HepG2 (cell line): ENCODE measurements at regions not wholly inside any gene's neighbourhood (a gene's known extent, or its start where the extent isn't known, plus 50 kb on each side); places are given as distances from the start of the nearest gene placed in this dataset.

Experiments used
- ATAC-seq: fragments of 200-7000 bp; cut with Tn5 transposase; 3 replicates; pipeline ENCODE4 v1.9.1; 2020; ENCODE audit warnings: mild to moderate bottlenecking, moderate library complexity
- BruUV-seq: library from RNA; stranded (reverse); fragments of 400-500 nt; replicated peaks from 2 replicates; lab custom pipeline; 2021; lab: Mats Ljungman, UMichigan
- CTCF ChIA-PET: fragments of 300-600 bp; formaldehyde crosslinking; extraction: SDS; loops from one replicate; lab custom pipeline; 2021; ENCODE audit warnings: low total read pairs, inconsistent platforms, low intra/inter-chr PET ratio; lab: Yijun Ruan, JAX
- POLR2A ChIA-PET: fragments of 350-600 bp; sonication (Branson Sonifier 250); formaldehyde crosslinking; loops from one replicate; lab custom pipeline; 2020; ENCODE audit warnings: antibody characterized with exemption, inconsistent platforms; lab: Yijun Ruan, JAX
- DNase-seq: peaks from one replicate; pipeline ENCODE4 v3.0.0-alpha.2; 2015; ENCODE audit warnings: low spot score
- FAIRE-seq: peaks from 3 replicates; lab custom pipeline; 2011; peaks lifted over from hg19 to GRCh38; lab: Jason Lieb, UNC
- H2AFZ ChIP-seq: one replicate; pipeline ENCODE4 v1.6.1; 2011; ENCODE audit warnings: low read length, inconsistent platforms
- H3K27ac ChIP-seq: fragments of 300-600 bp; 3 replicates; pipeline ENCODE4 v1.8.0; 2011; ENCODE audit warnings: mixed run types, mild to moderate bottlenecking, mixed read lengths, low read length, inconsistent platforms; ENCODE audit not compliant: insufficient read depth; ENCODE audit errors: extremely low read length
- H3K27me3 ChIP-seq, 2 experiments: fragments of 200-600 bp in 1 of 2; 2 replicates in 1 of 2; 3 replicates in 1 of 2; pipeline versions ENCODE4 v1.6.0 to v1.8.0; 2011; ENCODE audit warnings: low read length in 2 of 2, mild to moderate bottlenecking in 2 of 2, moderate library complexity in 2 of 2, inconsistent platforms in 1 of 2; ENCODE audit not compliant: insufficient read depth in 2 of 2, control insufficient read depth in 1 of 2
- H3K36me3 ChIP-seq, 2 experiments: fragments of 200-600 bp in 1 of 2; replicated peaks in 1 of 2; 2 replicates in 1 of 2; 3 replicates in 1 of 2; pipeline versions ENCODE4 v1.5.1 to v1.8.0; 2011; ENCODE audit warnings: low read length in 2 of 2, inconsistent platforms in 1 of 2; ENCODE audit not compliant: insufficient read depth in 2 of 2, control insufficient read depth in 1 of 2
- H3K4me1 ChIP-seq: 2 replicates; pipeline ENCODE4 v1.5.1; 2012; ENCODE audit warnings: low read length, inconsistent platforms; ENCODE audit not compliant: insufficient read depth
- H3K4me2 ChIP-seq: 2 replicates; pipeline ENCODE4 v1.6.0; 2011; ENCODE audit warnings: low read depth, low read length, inconsistent platforms
- H3K4me3 ChIP-seq, 3 experiments: fragments of 200-600 bp in 1 of 3; sonication (generic), shearing (Covaris generic) in 1 of 3; replicated peaks in 1 of 3; 2 replicates each; pipeline ENCODE4 v1.5.1; 2011 to 2016; ENCODE audit warnings: low read length in 3 of 3, inconsistent platforms in 2 of 3, low read depth in 2 of 3, mild to moderate bottlenecking in 2 of 3, control low read depth in 1 of 3, mixed read lengths in 1 of 3; ENCODE audit not compliant: insufficient read depth in 1 of 3
- H3K79me2 ChIP-seq: one replicate; pipeline ENCODE4 v1.6.1; 2011; ENCODE audit warnings: low read length, inconsistent platforms; ENCODE audit not compliant: insufficient read depth
- H3K9ac ChIP-seq: 2 replicates; pipeline ENCODE4 v1.6.0; 2011; ENCODE audit warnings: mild to moderate bottlenecking, low read depth, low read length, inconsistent platforms; ENCODE audit not compliant: insufficient read depth
- H3K9me3 ChIP-seq: 2 replicates; pipeline ENCODE4 v1.5.1; 2012; ENCODE audit warnings: mild to moderate bottlenecking, low read length
- H4K20me1 ChIP-seq: 2 replicates; pipeline ENCODE4 v1.6.0; 2011; ENCODE audit warnings: inconsistent platforms, mild to moderate bottlenecking, low read length, moderate library complexity; ENCODE audit not compliant: insufficient read depth
- DNMT3B ChIP-seq: conservative IDR thresholded peaks from 2 replicates; pipeline ENCODE4 v1.6.1; 2016; ENCODE audit warnings: missing biosample characterization, control low read depth
- JUN ChIP-seq: sonication (generic); formaldehyde crosslinking; IDR thresholded peaks from 2 replicates; pipeline ENCODE4 v1.4.0; 2020; ENCODE audit warnings: mild to moderate bottlenecking, missing genetic modification reagents
- NR2C2 ChIP-seq: sonication (generic); formaldehyde crosslinking; IDR thresholded peaks from 2 replicates; pipeline ENCODE4 v1.4.0; 2020; ENCODE audit warnings: missing genetic modification reagents, mild to moderate bottlenecking, moderate library complexity, borderline replicate concordance
- RARG ChIP-seq: sonication (generic); formaldehyde crosslinking; IDR thresholded peaks from 2 replicates; pipeline ENCODE4 v1.4.0; 2020; ENCODE audit warnings: low read depth, mild to moderate bottlenecking, missing genetic modification reagents
- STAG1 ChIP-seq: sonication (generic); formaldehyde crosslinking; IDR thresholded peaks from 2 replicates; pipeline ENCODE4 v1.4.0; 2020; ENCODE audit warnings: missing genetic modification reagents
- SYNCRIP ChIP-seq: fragments of 200-400 bp; formaldehyde crosslinking; IDR thresholded peaks from 2 replicates; pipeline ENCODE4 v1.6.1; 2018; ENCODE audit warnings: mild to moderate bottlenecking, low read depth, low read length; ENCODE audit not compliant: insufficient read depth
- TARDBP ChIP-seq: sonication (generic); formaldehyde crosslinking; IDR thresholded peaks from 2 replicates; pipeline ENCODE4 v1.8.0; 2022; ENCODE audit warnings: mild to moderate bottlenecking, missing genetic modification reagents
- ZFP90 ChIP-seq: sonication (generic); formaldehyde crosslinking; IDR thresholded peaks from 2 replicates; pipeline ENCODE4 v1.8.0; 2022; ENCODE audit warnings: missing genetic modification reagents, mild to moderate bottlenecking, inconsistent platforms, borderline replicate concordance
- ZNF703 ChIP-seq: sonication (generic); formaldehyde crosslinking; IDR thresholded peaks from 2 replicates; pipeline ENCODE4 v1.5.1; 2020; ENCODE audit warnings: missing genetic modification reagents, mild to moderate bottlenecking, moderate library complexity, borderline replicate concordance
- WGBS: methylation state at CpG from one replicate; pipeline ENCODE4 v1.1.6; 2017; ENCODE audit warnings: low lambda C conversion rate; 5-methylcytosine and 5-hydroxymethylcytosine counted together
- in situ Hi-C: cut with HindIII; loops from 2 replicates; pipeline ENCODE4 v1.10.0; 2017; ENCODE audit warnings: low pct_unique_long_range_greater_than_20kb; ENCODE audit not compliant: extremely low pct_ligation_motif_present
- intact Hi-C: fragments of 100-400 bp; cut with micrococcal nuclease; formaldehyde crosslinking; loops from one replicate; pipeline ENCODE4 v1.10.0; 2022; ENCODE audit not compliant: unreplicated experiment
- TF ChIP-seq, protein P1 (sequence below): sonication (generic); formaldehyde crosslinking; IDR thresholded peaks from 2 replicates; pipeline ENCODE4 v1.4.0; 2020; ENCODE audit warnings: mild to moderate bottlenecking, missing genetic modification reagents
- TF ChIP-seq, protein P2 (sequence below): sonication (generic); formaldehyde crosslinking; IDR thresholded peaks from 2 replicates; pipeline ENCODE4 v1.4.0; 2020; ENCODE audit warnings: missing genetic modification reagents, borderline replicate concordance
- TF ChIP-seq, protein P3 (sequence below): IDR thresholded peaks from 2 replicates; pipeline ENCODE4 v1.6.1; 2018; ENCODE audit warnings: missing genetic modification reagents
- TF ChIP-seq, protein P4 (sequence below): sonication (generic); formaldehyde crosslinking; conservative IDR thresholded peaks from 2 replicates; pipeline ENCODE4 v1.4.0; 2020; ENCODE audit warnings: missing genetic modification reagents

DNA sequence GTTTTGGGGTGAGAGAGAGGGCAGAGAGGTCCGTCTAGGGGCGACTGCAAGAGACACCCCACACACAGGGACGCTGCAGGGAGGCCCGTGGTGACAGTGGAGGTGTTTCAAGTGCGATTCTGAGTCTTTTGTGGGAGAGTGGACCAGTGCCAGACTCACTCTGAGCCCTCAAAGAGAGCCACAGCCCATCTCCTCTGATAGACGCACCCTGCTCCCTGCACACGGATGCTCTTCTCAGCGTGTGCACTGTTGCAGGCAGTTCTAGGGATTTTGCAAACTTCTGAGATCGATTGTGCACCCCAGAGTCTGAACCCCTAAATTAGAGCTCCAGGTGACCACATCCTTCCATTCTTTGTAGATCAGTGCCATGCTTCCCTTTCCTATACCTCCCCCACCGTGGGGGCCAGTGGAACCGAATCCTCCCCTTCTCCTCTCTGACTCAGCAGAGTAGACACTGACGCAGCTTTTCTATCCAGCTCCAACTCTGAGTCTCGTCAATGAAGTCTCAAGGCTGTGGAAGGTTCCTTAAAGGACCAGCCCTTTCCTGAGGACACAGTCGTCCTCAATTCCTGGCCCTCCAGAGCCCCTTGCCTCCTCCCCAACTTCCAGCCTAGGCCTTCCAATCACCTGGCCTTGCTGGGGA lies 83.8 kb downstream of the TMEM130 start:
- 12% methylated on average over 9 of the region's 14 CpGs for WGBS
- no peak overlapping the region for H2AFZ ChIP-seq
- H3K27me3 ChIP-seq, result peaks cover 0 to 35% of the 10 kb centered on the region in 2 experiments; a peak in 4 of 5 replicates
- ChIA-PET POLR2A (no interaction called here), CTCF (no interaction called here)
- TF ChIP-seq STAG1 (no peak), DNMT3B (CRISPR knock-in tag) (no peak)
- TF ChIP-seq, protein P1, sequence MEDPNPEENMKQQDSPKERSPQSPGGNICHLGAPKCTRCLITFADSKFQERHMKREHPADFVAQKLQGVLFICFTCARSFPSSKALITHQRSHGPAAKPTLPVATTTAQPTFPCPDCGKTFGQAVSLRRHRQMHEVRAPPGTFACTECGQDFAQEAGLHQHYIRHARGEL (CRISPR knock-in tag), result no peak
- TF ChIP-seq, protein P2, sequence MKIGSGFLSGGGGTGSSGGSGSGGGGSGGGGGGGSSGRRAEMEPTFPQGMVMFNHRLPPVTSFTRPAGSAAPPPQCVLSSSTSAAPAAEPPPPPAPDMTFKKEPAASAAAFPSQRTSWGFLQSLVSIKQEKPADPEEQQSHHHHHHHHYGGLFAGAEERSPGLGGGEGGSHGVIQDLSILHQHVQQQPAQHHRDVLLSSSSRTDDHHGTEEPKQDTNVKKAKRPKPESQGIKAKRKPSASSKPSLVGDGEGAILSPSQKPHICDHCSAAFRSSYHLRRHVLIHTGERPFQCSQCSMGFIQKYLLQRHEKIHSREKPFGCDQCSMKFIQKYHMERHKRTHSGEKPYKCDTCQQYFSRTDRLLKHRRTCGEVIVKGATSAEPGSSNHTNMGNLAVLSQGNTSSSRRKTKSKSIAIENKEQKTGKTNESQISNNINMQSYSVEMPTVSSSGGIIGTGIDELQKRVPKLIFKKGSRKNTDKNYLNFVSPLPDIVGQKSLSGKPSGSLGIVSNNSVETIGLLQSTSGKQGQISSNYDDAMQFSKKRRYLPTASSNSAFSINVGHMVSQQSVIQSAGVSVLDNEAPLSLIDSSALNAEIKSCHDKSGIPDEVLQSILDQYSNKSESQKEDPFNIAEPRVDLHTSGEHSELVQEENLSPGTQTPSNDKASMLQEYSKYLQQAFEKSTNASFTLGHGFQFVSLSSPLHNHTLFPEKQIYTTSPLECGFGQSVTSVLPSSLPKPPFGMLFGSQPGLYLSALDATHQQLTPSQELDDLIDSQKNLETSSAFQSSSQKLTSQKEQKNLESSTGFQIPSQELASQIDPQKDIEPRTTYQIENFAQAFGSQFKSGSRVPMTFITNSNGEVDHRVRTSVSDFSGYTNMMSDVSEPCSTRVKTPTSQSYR (CRISPR knock-in tag), result no peak
- in situ Hi-C loops (no loop called here), intact Hi-C loops (no loop called here)
- H3K79me2 ChIP-seq, result no peaks in the 10 kb centered on the region
- DNase-seq, result no peak
- no peak overlapping the region for H3K9ac ChIP-seq
- no peak overlapping the region for H3K4me3 ChIP-seq
- H3K4me2 ChIP-seq, result no peak overlapping the region
- BruUV-seq, result no TSS peak
- no peaks in the 10 kb centered on the region for H4K20me1 ChIP-seq
- no peaks in the 10 kb centered on the region for H3K9me3 ChIP-seq
- no peak for ATAC-seq
- H3K27ac ChIP-seq, result no peak overlapping the region
- FAIRE-seq, result no peak
- H3K4me1 ChIP-seq, result no peaks in the 10 kb centered on the region
- no peaks in the 10 kb centered on the region for H3K36me3 ChIP-seq

DNA sequence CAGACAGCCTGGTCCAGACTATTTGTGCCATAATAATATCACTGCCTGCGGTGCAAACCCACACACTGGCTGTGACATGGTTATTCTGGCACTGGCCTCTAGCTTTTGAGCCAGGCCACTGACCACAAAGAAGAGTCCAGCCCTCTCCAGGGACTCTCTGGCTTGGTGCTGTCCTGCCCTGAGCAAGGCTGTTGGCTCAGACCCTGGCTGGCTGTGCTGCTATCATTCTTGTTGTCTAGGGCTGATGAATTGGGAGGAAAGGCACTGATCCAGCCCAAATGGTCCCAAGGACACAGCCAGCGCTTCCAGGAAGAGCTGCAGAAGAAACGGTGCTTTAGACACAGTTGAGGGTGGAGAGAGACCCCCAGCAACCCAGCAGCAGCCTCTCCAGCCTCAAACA lies 80.8 kb downstream of the TMEM130 start:
- intact Hi-C loops (no loop called here), in situ Hi-C loops (no loop called here)
- Histone ChIP-seq H3K9me3 (no peaks in the 10 kb centered on the region), H3K36me3 (no peaks in the 10 kb centered on the region), H3K4me2 (no peak overlapping the region), H3K4me1 (no peaks in the 10 kb centered on the region), H3K79me2 (no peaks in the 10 kb centered on the region), H3K4me3 (no peak overlapping the region), H2AFZ (no peak overlapping the region), H3K27me3 (peaks cover 0 to 27% of the 10 kb centered on the region in 2 experiments; a peak in 4 of 5 replicates), H3K9ac (no peak overlapping the region), H3K27ac (no peak overlapping the region), H4K20me1 (no peaks in the 10 kb centered on the region)
- no peak for DNase-seq
- FAIRE-seq, result no peak
- no TSS peak for BruUV-seq
- WGBS, result 0% methylated on average over 3 of the region's 3 CpGs
- ChIA-PET POLR2A (no interaction called here), CTCF (no interaction called here)
- no peak for ATAC-seq
- TF ChIP-seq ZFP90 (CRISPR knock-in tag), result no peak
- no peak for TF ChIP-seq ZNF703 (CRISPR knock-in tag)
- TF ChIP-seq, protein P3, sequence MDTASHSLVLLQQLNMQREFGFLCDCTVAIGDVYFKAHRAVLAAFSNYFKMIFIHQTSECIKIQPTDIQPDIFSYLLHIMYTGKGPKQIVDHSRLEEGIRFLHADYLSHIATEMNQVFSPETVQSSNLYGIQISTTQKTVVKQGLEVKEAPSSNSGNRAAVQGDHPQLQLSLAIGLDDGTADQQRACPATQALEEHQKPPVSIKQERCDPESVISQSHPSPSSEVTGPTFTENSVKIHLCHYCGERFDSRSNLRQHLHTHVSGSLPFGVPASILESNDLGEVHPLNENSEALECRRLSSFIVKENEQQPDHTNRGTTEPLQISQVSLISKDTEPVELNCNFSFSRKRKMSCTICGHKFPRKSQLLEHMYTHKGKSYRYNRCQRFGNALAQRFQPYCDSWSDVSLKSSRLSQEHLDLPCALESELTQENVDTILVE, result no peak
- TF ChIP-seq NR2C2 (CRISPR knock-in tag), result no peak
- TF ChIP-seq JUN (CRISPR knock-in tag), result no peak
- TF ChIP-seq TARDBP (CRISPR knock-in tag), result no peak
- TF ChIP-seq RARG (CRISPR knock-in tag), result no peak
- TF ChIP-seq SYNCRIP, result no peak
- TF ChIP-seq, protein P4, sequence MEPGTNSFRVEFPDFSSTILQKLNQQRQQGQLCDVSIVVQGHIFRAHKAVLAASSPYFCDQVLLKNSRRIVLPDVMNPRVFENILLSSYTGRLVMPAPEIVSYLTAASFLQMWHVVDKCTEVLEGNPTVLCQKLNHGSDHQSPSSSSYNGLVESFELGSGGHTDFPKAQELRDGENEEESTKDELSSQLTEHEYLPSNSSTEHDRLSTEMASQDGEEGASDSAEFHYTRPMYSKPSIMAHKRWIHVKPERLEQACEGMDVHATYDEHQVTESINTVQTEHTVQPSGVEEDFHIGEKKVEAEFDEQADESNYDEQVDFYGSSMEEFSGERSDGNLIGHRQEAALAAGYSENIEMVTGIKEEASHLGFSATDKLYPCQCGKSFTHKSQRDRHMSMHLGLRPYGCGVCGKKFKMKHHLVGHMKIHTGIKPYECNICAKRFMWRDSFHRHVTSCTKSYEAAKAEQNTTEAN (CRISPR knock-in tag), result no peak
